SK-N-SH (cell line): ENCODE measurements at regions not wholly inside any gene's neighbourhood (a gene's known extent, or its start where the extent isn't known, plus 50 kb on each side); places are given as distances from the start of the nearest gene placed in this dataset.

ENCODE experiments used
- CTCF ChIA-PET: fragments of 300-600, 350-600 bp; formaldehyde crosslinking; extraction: SDS; loops from one replicate; lab custom pipeline; 2021; lab: Yijun Ruan, JAX
- POLR2A ChIA-PET: fragments of 350-600 bp; sonication (Branson Sonifier 250); formaldehyde crosslinking; extraction: SDS; loops from one replicate; lab custom pipeline; 2020; ENCODE audit warnings: antibody characterized with exemption, inconsistent platforms; lab: Yijun Ruan, JAX
- DNase-seq: peaks from one replicate; pipeline ENCODE4 v3.0.0; 2012
- H2AFZ ChIP-seq: fragments of 200-600 bp; sonication (generic); 2 replicates; pipeline ENCODE4 v1.8.1; 2016; ENCODE audit warnings: antibody characterized with exemption, mild to moderate bottlenecking, low read depth
- H3F3A ChIP-seq: fragments of 200-600 bp; sonication (generic); replicated peaks from 2 replicates; pipeline ENCODE3; 2016; ENCODE audit warnings: antibody characterized with exemption, mild to moderate bottlenecking; ENCODE audit not compliant: insufficient read depth
- H3K27ac ChIP-seq, 2 experiments: fragments of 200-500 bp in 1 of 2; fragments of 200-600 bp in 1 of 2; sonication (Bioruptor generic) in 1 of 2; sonication (generic), shearing (Covaris generic) in 1 of 2; 2 replicates each; pipeline versions ENCODE4 v1.5.1 to v1.6.1; 2014 to 2016; ENCODE audit warnings: low read depth in 2 of 2, inconsistent platforms in 1 of 2, low read length in 1 of 2, mild to moderate bottlenecking in 1 of 2, mixed read lengths in 1 of 2
- H3K27me3 ChIP-seq: fragments of 200-600 bp; sonication (generic), shearing (Covaris generic); 2 replicates; pipeline ENCODE4 v1.6.1; 2016; ENCODE audit warnings: mixed run types; ENCODE audit not compliant: insufficient read depth
- H3K36me3 ChIP-seq, 2 experiments: fragments of 200-500 bp in 1 of 2; fragments of 200-600 bp in 1 of 2; sonication (Bioruptor generic) in 1 of 2; sonication (generic) in 1 of 2; replicated peaks in 1 of 2; 2 replicates each; pipeline versions ENCODE3 to v1.5.1; 2014 to 2016; ENCODE audit warnings: low read length in 1 of 2, mild to moderate bottlenecking in 1 of 2; ENCODE audit not compliant: insufficient read depth in 2 of 2, control insufficient read depth in 1 of 2
- H3K4me1 ChIP-seq, 2 experiments: fragments of 200-500 bp in 1 of 2; fragments of 200-600 bp in 1 of 2; sonication (Bioruptor generic) in 1 of 2; sonication (generic), shearing (Covaris generic) in 1 of 2; 2 replicates each; pipeline versions ENCODE4 v1.5.1 to v1.6.1; 2014 to 2016; ENCODE audit warnings: low read depth in 1 of 2, low read length in 1 of 2, mixed run types in 1 of 2; ENCODE audit not compliant: insufficient read depth in 2 of 2, control insufficient read depth in 1 of 2
- H3K4me2 ChIP-seq: fragments of 200-600 bp; sonication (generic), shearing (Covaris generic); 2 replicates; pipeline ENCODE4 v1.6.1; 2017; ENCODE audit warnings: mixed run types
- H3K4me3 ChIP-seq, 2 experiments: fragments of 200-500 bp in 1 of 2; fragments of 200-600 bp in 1 of 2; sonication (Bioruptor generic) in 1 of 2; sonication (generic), shearing (Covaris generic) in 1 of 2; 2 replicates each; pipeline versions ENCODE4 v1.5.1 to v1.8.1; 2014 to 2016; ENCODE audit warnings: low read depth in 2 of 2, inconsistent platforms in 1 of 2, low read length in 1 of 2, mild to moderate bottlenecking in 1 of 2, mixed read lengths in 1 of 2, moderate library complexity in 1 of 2
- H3K79me2 ChIP-seq: fragments of 200-600 bp; sonication (generic); 2 replicates; pipeline ENCODE4 v1.8.1; 2017; ENCODE audit warnings: mild to moderate bottlenecking; ENCODE audit not compliant: insufficient read depth
- H3K9ac ChIP-seq: fragments of 200-600 bp; sonication (generic); 2 replicates; pipeline ENCODE4 v1.6.1; 2017; ENCODE audit warnings: mixed run types
- H3K9me2 ChIP-seq: fragments of 200-600 bp; sonication (generic); 2 replicates; pipeline ENCODE4 v1.6.1; 2017; ENCODE audit warnings: mixed run types
- H3K9me3 ChIP-seq: fragments of 200-600 bp; sonication (generic); 2 replicates; pipeline ENCODE4 v1.6.1; 2017; ENCODE audit warnings: mixed run types, mild to moderate bottlenecking, moderate library complexity
- H4K20me1 ChIP-seq: fragments of 200-600 bp; sonication (generic); 2 replicates; pipeline ENCODE4 v1.6.1; 2017; ENCODE audit warnings: mild to moderate bottlenecking, mixed run types; ENCODE audit not compliant: insufficient read depth
- ELF1 ChIP-seq: IDR thresholded peaks from 2 replicates; pipeline ENCODE4 v1.4.0; 2012
- FOXJ3 ChIP-seq: sonication (generic); formaldehyde crosslinking; IDR thresholded peaks from 2 replicates; pipeline ENCODE4 v1.5.1; 2020; ENCODE audit warnings: mild to moderate bottlenecking, missing genetic modification reagents
- GABPA ChIP-seq: IDR thresholded peaks from 2 replicates; pipeline ENCODE4 v1.4.0; 2012; ENCODE audit warnings: low read depth, mild to moderate bottlenecking
- JUND ChIP-seq: IDR thresholded peaks from 2 replicates; pipeline ENCODE4 v1.4.0; 2012
- MEF2A ChIP-seq: IDR thresholded peaks from 2 replicates; pipeline ENCODE4 v1.4.0; 2012; ENCODE audit warnings: low read depth, borderline replicate concordance
- MXI1 ChIP-seq: IDR thresholded peaks from 2 replicates; pipeline ENCODE4 v1.6.1; 2012; ENCODE audit warnings: mild to moderate bottlenecking, low read depth, low read length, improper control_type of control experiment
- POLR2AphosphoS5 ChIP-seq: IDR thresholded peaks from 2 replicates; pipeline ENCODE4 v1.6.1; 2012; ENCODE audit warnings: low read depth, low read length
- RAD21 ChIP-seq: IDR thresholded peaks from 2 replicates; pipeline ENCODE4 v1.6.1; 2012; ENCODE audit warnings: mild to moderate bottlenecking, low read length
- RCOR1 ChIP-seq: fragments of 150-350 bp; IDR thresholded peaks from 2 replicates; pipeline ENCODE4 v1.6.1; 2017; ENCODE audit warnings: antibody characterized with exemption, low read length
- REST ChIP-seq: IDR thresholded peaks from 2 replicates; pipeline ENCODE4 v1.6.1; 2012; ENCODE audit warnings: mild to moderate bottlenecking, low read depth, low read length, moderate library complexity
- RFX5 ChIP-seq: IDR thresholded peaks from 2 replicates; pipeline ENCODE4 v1.6.1; 2012; ENCODE audit warnings: mild to moderate bottlenecking, improper control_type of control experiment, low read length
- RXRA ChIP-seq: IDR thresholded peaks from 2 replicates; pipeline ENCODE4 v1.4.0; 2012; ENCODE audit warnings: low read depth, mild to moderate bottlenecking, borderline replicate concordance
- SMC3 ChIP-seq: IDR thresholded peaks from 2 replicates; pipeline ENCODE4 v1.6.1; 2012; ENCODE audit warnings: low read depth, low read length, improper control_type of control experiment
- TAF1 ChIP-seq: IDR thresholded peaks from 2 replicates; pipeline ENCODE4 v1.6.1; 2012; ENCODE audit warnings: low read depth, mild to moderate bottlenecking, low read length, moderate library complexity, borderline replicate concordance
- TEAD4 ChIP-seq: IDR thresholded peaks from 2 replicates; pipeline ENCODE4 v1.4.0; 2012; ENCODE audit warnings: mild to moderate bottlenecking, borderline replicate concordance; ENCODE audit not compliant: insufficient read depth
- USF1 ChIP-seq: IDR thresholded peaks from 2 replicates; pipeline ENCODE4 v1.4.0; 2012; ENCODE audit warnings: low read depth, borderline replicate concordance
- WGBS: methylation state at CpG from one replicate; pipeline ENCODE4 v1.1.6; 2017; ENCODE audit warnings: low lambda C conversion rate; 5-methylcytosine and 5-hydroxymethylcytosine counted together
- TF ChIP-seq, protein P1 (sequence below): fragments of 150-350 bp; IDR thresholded peaks from 2 replicates; pipeline ENCODE4 v1.6.1; 2017; ENCODE audit warnings: antibody characterized with exemption, low read length, low read depth, borderline replicate concordance

- Histone ChIP-seq H3K9ac (no peak overlapping the region), H3K4me3 (no peak overlapping the region), H4K20me1 (no peaks in the 10 kb centered on the region), H3K9me2 (no peaks in the 10 kb centered on the region), H3K4me2 (no peak overlapping the region), H3K36me3 (no peaks in the 10 kb centered on the region), H3K27me3 (no peaks in the 10 kb centered on the region), H3K27ac (no peak overlapping the region), H3K4me1 (peaks cover 0 to 13% of the 10 kb centered on the region in 2 experiments; a peak in 1 of 4 replicates), H3K9me3 (no peaks in the 10 kb centered on the region), H3K79me2 (no peaks in the 10 kb centered on the region), H2AFZ (no peak overlapping the region), H3F3A (no peaks in the 10 kb centered on the region)
- no peak for DNase-seq
- WGBS: 30% methylated on average over 3 of the region's 3 CpGs
- ChIA-PET CTCF (interaction anchor here (1.1 to 1.4 kb wide), 2 partner anchors 167 to 169 kb away, joined by 3 to 6 read pairs; no protein-coding TSS in a partner anchor), POLR2A (no interaction called here)
- TF ChIP-seq TEAD4: no peak
- TF ChIP-seq USF1: no peak
- TF ChIP-seq RXRA: no peak
- TF ChIP-seq POLR2AphosphoS5: no peak
- no peak for TF ChIP-seq TAF1
- TF ChIP-seq RAD21: no peak
- TF ChIP-seq JUND: no peak
- no peak for TF ChIP-seq GABPA
- no peak for TF ChIP-seq SMC3
- TF ChIP-seq ELF1: no peak
- no peak for TF ChIP-seq MEF2A
- no peak for TF ChIP-seq FOXJ3 (CRISPR knock-in tag)
- no peak for TF ChIP-seq RCOR1
- TF ChIP-seq MXI1: no peak
- TF ChIP-seq, protein P1, sequence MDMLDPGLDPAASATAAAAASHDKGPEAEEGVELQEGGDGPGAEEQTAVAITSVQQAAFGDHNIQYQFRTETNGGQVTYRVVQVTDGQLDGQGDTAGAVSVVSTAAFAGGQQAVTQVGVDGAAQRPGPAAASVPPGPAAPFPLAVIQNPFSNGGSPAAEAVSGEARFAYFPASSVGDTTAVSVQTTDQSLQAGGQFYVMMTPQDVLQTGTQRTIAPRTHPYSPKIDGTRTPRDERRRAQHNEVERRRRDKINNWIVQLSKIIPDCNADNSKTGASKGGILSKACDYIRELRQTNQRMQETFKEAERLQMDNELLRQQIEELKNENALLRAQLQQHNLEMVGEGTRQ: no peak
- no peak for TF ChIP-seq REST
- no peak for TF ChIP-seq RFX5
Observed at GRCh38 chr11:135035282-135035681, 623.2 kb upstream of the B3GAT1 start.
